A549 (cell line): ENCODE measurements at regions not wholly inside any gene's neighbourhood (a gene's known extent, or its start where the extent isn't known, plus 50 kb on each side); places are given as distances from the start of the nearest gene placed in this dataset.

ENCODE experiments used
- ATAC-seq, 2 experiments: fragments of 200-7000 bp in 1 of 2; fragments of >200 bp in 1 of 2; cut with Nextera tagmentation in 1 of 2; cut with Tn5 transposase in 1 of 2; 3 replicates each; pipeline versions ENCODE4 v1.8.0 to v1.9.1; 2018 to 2020; ENCODE audit warnings: mild to moderate bottlenecking in 1 of 2, moderate library complexity in 1 of 2
- CTCF ChIA-PET: fragments of 300-600 bp; sonication (Branson Sonifier 250); formaldehyde crosslinking; extraction: SDS; loops from one replicate; lab custom pipeline; 2021; ENCODE audit warnings: antibody characterized with exemption, inconsistent platforms; lab: Yijun Ruan, JAX
- POLR2A ChIA-PET: fragments of 350-600 bp; formaldehyde crosslinking; extraction: SDS; loops from one replicate; lab custom pipeline; 2021; ENCODE audit warnings: antibody characterized with exemption, inconsistent platforms; lab: Yijun Ruan, JAX
- DNase-seq, 2 experiments: peaks; one replicate each; pipeline versions ENCODE4 v3.0.0 to v3.0.0-alpha.2; 2011 to 2016; ENCODE audit warnings: low read depth in 1 of 2, low spot score in 1 of 2
- FAIRE-seq: peaks from 2 replicates; lab custom pipeline; 2011; peaks lifted over from hg19 to GRCh38; lab: Jason Lieb, UNC
- H3K27ac ChIP-seq, 2 experiments: fragments of >200 bp; sonication (Bioruptor Twin); formaldehyde crosslinking; 3 replicates each; pipeline ENCODE4 v1.5.1; 2016 to 2017
- H3K4me1 ChIP-seq: fragments of >200 bp; sonication (Bioruptor Twin); formaldehyde crosslinking; 3 replicates; pipeline ENCODE4 v1.6.1; 2016
- H3K4me2 ChIP-seq: fragments of >200 bp; sonication (Bioruptor Twin); formaldehyde crosslinking; 3 replicates; pipeline ENCODE4 v1.6.1; 2016
- H3K4me3 ChIP-seq: fragments of >200 bp; sonication (Bioruptor Twin); formaldehyde crosslinking; 3 replicates; pipeline ENCODE4 v1.5.1; 2016
- H3K9me3 ChIP-seq: fragments of >200 bp; sonication (Bioruptor Twin); formaldehyde crosslinking; 3 replicates; pipeline ENCODE4 v1.6.1; 2016
- CBX2 ChIP-seq: fragments of 200-600 bp; sonication (generic); IDR thresholded peaks from 2 replicates; pipeline ENCODE4 v1.6.1; 2016; ENCODE audit warnings: low read depth, mild to moderate bottlenecking, borderline replicate concordance
- CEBPB ChIP-seq, 2 experiments: fragments of >200 bp in 1 of 2; sonication (Bioruptor Twin) in 1 of 2; formaldehyde crosslinking in 1 of 2; IDR thresholded peaks; 2 replicates each; pipeline ENCODE4 v1.6.1; 2012 to 2016
- CHD4 ChIP-seq: fragments of 200-600 bp; sonication (generic); IDR thresholded peaks from 2 replicates; pipeline ENCODE4 v1.6.1; 2016; ENCODE audit warnings: antibody characterized with exemption, mild to moderate bottlenecking, borderline replicate concordance
- EP300 ChIP-seq, 2 experiments: fragments of >200 bp; sonication (Bioruptor Twin); formaldehyde crosslinking; IDR thresholded peaks; 2 replicates in 1 of 2; 3 replicates in 1 of 2; pipeline ENCODE4 v1.6.1; 2016 to 2017
- FOSB ChIP-seq: fragments of 250-450 bp; sonication (Bioruptor Pico); IDR thresholded peaks from 2 replicates; pipeline ENCODE4 v1.5.0; 2020; ENCODE audit warnings: mild to moderate bottlenecking, moderate library complexity
- FOSL2 ChIP-seq, 2 experiments: fragments of 450-650 bp in 1 of 2; fragments of >200 bp in 1 of 2; sonication (Bioruptor Twin) in 1 of 2; formaldehyde crosslinking; IDR thresholded peaks; 2 replicates each; pipeline versions ENCODE4 v1.5.0 to v1.6.1; 2016 to 2020; ENCODE audit warnings: mild to moderate bottlenecking in 1 of 2, moderate library complexity in 1 of 2
- HEYL ChIP-seq: fragments of 250-450 bp; sonication (Bioruptor Pico); IDR thresholded peaks from 2 replicates; pipeline ENCODE4 v1.8.0; 2021; ENCODE audit warnings: mild to moderate bottlenecking, moderate library complexity
- HOXA7 ChIP-seq: fragments of 250-450 bp; sonication (Bioruptor Pico); IDR thresholded peaks from 2 replicates; pipeline ENCODE4 v1.5.0; 2020; ENCODE audit warnings: mild to moderate bottlenecking, moderate library complexity
- HOXB13 ChIP-seq: fragments of 250-450 bp; sonication (Bioruptor Pico); IDR thresholded peaks from 2 replicates; pipeline ENCODE4 v1.5.0; 2020; ENCODE audit warnings: low read depth, mild to moderate bottlenecking, moderate library complexity
- JUNB ChIP-seq: fragments of >200 bp; sonication (Bioruptor Twin); formaldehyde crosslinking; IDR thresholded peaks from 2 replicates; pipeline ENCODE4 v1.6.1; 2016
- MAFK ChIP-seq: fragments of 450-650 bp; IDR thresholded peaks from 2 replicates; pipeline ENCODE4 v1.6.1; 2014; ENCODE audit not compliant: partially characterized antibody
- MYC ChIP-seq: IDR thresholded peaks from 2 replicates; pipeline ENCODE4 v1.6.1; 2012; ENCODE audit warnings: mild to moderate bottlenecking, inconsistent platforms, low read length, improper control_type of control experiment, borderline replicate concordance
- NR3C1 ChIP-seq: fragments of >200 bp; sonication (Bioruptor Twin); formaldehyde crosslinking; IDR thresholded peaks from 3 replicates; pipeline ENCODE4 v1.6.1; 2017
- POLR2A ChIP-seq: IDR thresholded peaks from 2 replicates; pipeline ENCODE4 v1.6.1; 2012; ENCODE audit warnings: mild to moderate bottlenecking, low read length
- POLR2AphosphoS2 ChIP-seq: conservative IDR thresholded peaks from 2 replicates; pipeline ENCODE4 v1.6.1; 2012; ENCODE audit warnings: low read length, improper control_type of control experiment, inconsistent platforms
- RARB ChIP-seq: fragments of 250-450 bp; sonication (Bioruptor Pico); IDR thresholded peaks from 2 replicates; pipeline ENCODE4 v1.8.0; 2021; ENCODE audit warnings: mild to moderate bottlenecking, moderate library complexity
- RCOR1 ChIP-seq: fragments of 150-350 bp; IDR thresholded peaks from 2 replicates; pipeline ENCODE4 v1.6.1; 2014; ENCODE audit warnings: antibody characterized with exemption, low read length, low read depth
- RFX5 ChIP-seq: fragments of 450-650 bp; IDR thresholded peaks from 2 replicates; pipeline ENCODE4 v1.7.1; 2014; ENCODE audit warnings: antibody characterized with exemption, mild to moderate bottlenecking, moderate library complexity
- TFCP2L1 ChIP-seq: fragments of 250-450 bp; sonication (Bioruptor Pico); IDR thresholded peaks from 2 replicates; pipeline ENCODE4 v1.5.0; 2021; ENCODE audit warnings: mild to moderate bottlenecking
- TP53 ChIP-seq: fragments of 250-450 bp; sonication (Bioruptor Pico); IDR thresholded peaks from 2 replicates; pipeline ENCODE4 v1.5.0; 2021; ENCODE audit warnings: mild to moderate bottlenecking, moderate library complexity
- WGBS: methylation state at CpG from one replicate; pipeline ENCODE4 v1.1.6; 2017; ENCODE audit errors: missing lambda C conversion rate; 5-methylcytosine and 5-hydroxymethylcytosine counted together
- TF ChIP-seq, protein P1 (sequence below): fragments of 150-350 bp; IDR thresholded peaks from 2 replicates; pipeline ENCODE4 v1.6.1; 2014; ENCODE audit warnings: low read depth, mild to moderate bottlenecking, low read length
- TF ChIP-seq, protein P2 (sequence below): fragments of 250-450 bp; sonication (Bioruptor Pico); IDR thresholded peaks from 2 replicates; pipeline ENCODE4 v1.5.0; 2021; ENCODE audit warnings: mild to moderate bottlenecking, moderate library complexity, borderline replicate concordance
- TF ChIP-seq, protein P3 (sequence below): IDR thresholded peaks from 2 replicates; pipeline ENCODE4 v1.6.1; 2012
- TF ChIP-seq, protein P4 (sequence below): IDR thresholded peaks from 2 replicates; pipeline ENCODE4 v1.6.1; 2012
- TF ChIP-seq, protein P5 (sequence below): fragments of 250-450 bp; sonication (Bioruptor Pico); IDR thresholded peaks from 2 replicates; pipeline ENCODE4 v1.5.0; 2020; ENCODE audit warnings: low read depth, mild to moderate bottlenecking, moderate library complexity

DNA sequence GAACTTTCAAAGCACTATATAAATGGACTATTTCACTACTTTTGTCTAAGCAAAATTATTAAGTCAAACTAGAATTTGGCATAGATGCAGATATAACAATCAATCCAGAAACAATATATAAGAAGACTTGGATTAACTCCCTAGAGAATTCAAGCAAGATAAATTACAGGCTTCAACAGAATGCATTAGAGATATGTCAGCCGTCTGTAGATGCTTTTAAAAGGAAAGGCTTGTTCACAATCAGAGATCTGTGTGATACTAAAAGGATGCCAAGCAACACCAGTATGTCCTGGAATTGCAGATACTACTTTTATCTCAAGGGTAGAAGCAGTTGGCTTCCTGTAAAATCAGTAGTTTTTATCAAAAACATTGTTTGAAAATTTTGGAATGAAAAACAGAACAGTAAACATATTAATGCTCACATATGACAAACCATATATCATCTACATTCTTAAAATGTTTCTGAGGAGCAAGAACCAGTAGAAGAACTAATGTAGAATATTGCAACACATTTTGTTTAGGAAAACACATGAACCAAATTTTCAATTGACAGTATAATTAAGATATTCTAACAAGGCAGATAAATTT is 947.9 kb upstream of the LRRN3 start:
- Histone ChIP-seq H3K4me1 (no peaks in the 10 kb centered on the region), H3K9me3 (no peaks in the 10 kb centered on the region), H3K27ac (no peak overlapping the region), H3K4me3 (no peak overlapping the region), H3K4me2 (no peak overlapping the region)
- ATAC-seq (no peak), FAIRE-seq (no peak), DNase-seq (no peak)
- POLR2A ChIA-PET: no interaction called here
- TF ChIP-seq, protein P1, sequence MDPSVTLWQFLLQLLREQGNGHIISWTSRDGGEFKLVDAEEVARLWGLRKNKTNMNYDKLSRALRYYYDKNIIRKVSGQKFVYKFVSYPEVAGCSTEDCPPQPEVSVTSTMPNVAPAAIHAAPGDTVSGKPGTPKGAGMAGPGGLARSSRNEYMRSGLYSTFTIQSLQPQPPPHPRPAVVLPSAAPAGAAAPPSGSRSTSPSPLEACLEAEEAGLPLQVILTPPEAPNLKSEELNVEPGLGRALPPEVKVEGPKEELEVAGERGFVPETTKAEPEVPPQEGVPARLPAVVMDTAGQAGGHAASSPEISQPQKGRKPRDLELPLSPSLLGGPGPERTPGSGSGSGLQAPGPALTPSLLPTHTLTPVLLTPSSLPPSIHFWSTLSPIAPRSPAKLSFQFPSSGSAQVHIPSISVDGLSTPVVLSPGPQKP: no peak
- TF ChIP-seq EP300 (IDR thresholded peaks at IDR 0.05) (no peak), HOXB13 (CRISPR knock-in tag) (no peak), NR3C1 (no peak), CHD4 (no peak), POLR2A (no peak), POLR2AphosphoS2 (no peak), RFX5 (no peak), CEBPB (IDR thresholded peaks at IDR 0.05) (no peak), FOSL2 (IDR thresholded peaks at IDR 0.05) (no peak), FOSL2 (CRISPR knock-in tag; IDR thresholded peaks at IDR 0.05) (no peak)
- TF ChIP-seq, protein P2, sequence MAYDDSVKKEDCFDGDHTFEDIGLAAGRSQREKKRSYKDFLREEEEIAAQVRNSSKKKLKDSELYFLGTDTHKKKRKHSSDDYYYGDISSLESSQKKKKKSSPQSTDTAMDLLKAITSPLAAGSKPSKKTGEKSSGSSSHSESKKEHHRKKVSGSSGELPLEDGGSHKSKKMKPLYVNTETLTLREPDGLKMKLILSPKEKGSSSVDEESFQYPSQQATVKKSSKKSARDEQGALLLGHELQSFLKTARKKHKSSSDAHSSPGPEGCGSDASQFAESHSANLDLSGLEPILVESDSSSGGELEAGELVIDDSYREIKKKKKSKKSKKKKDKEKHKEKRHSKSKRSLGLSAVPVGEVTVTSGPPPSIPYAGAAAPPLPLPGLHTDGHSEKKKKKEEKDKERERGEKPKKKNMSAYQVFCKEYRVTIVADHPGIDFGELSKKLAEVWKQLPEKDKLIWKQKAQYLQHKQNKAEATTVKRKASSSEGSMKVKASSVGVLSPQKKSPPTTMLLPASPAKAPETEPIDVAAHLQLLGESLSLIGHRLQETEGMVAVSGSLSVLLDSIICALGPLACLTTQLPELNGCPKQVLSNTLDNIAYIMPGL (CRISPR knock-in tag): no peak
- 4% methylated on average over 1 of the region's 1 CpG for WGBS
- CTCF ChIA-PET: no interaction called here

DNA sequence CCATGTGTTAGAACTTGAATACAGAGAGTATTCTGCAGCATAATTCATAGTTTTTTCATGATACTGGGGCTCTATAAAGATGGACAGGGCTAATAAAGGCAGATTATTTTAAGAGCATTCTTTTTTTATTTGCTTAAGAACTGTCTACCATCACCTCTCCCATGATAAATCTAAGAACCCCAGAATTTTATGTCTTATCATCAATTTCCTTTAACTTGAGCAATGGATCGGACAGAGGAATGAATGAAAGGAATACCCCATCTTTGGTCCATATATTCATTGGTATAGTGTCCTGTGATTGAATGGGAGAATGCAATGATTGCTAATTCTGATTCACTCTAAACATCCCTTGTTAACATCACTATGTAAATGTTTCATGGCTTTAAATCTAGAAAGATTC is 946.3 kb upstream of the LRRN3 start:
- POLR2A ChIA-PET: no interaction called here
- no peak overlapping the region for H3K4me3 ChIP-seq
- H3K27ac ChIP-seq: no peak overlapping the region
- DNase-seq (no peak), FAIRE-seq (no peak), ATAC-seq (no peak)
- WGBS: 11% methylated on average over 1 of the region's 1 CpG
- H3K9me3 ChIP-seq: no peaks in the 10 kb centered on the region
- H3K4me2 ChIP-seq: no peak overlapping the region
- CTCF ChIA-PET: no interaction called here
- no peaks in the 10 kb centered on the region for H3K4me1 ChIP-seq
- TF ChIP-seq JUNB: no peak
- TF ChIP-seq MAFK: peak; percentile 53
- TF ChIP-seq TFCP2L1 (CRISPR knock-in tag): no peak

DNA sequence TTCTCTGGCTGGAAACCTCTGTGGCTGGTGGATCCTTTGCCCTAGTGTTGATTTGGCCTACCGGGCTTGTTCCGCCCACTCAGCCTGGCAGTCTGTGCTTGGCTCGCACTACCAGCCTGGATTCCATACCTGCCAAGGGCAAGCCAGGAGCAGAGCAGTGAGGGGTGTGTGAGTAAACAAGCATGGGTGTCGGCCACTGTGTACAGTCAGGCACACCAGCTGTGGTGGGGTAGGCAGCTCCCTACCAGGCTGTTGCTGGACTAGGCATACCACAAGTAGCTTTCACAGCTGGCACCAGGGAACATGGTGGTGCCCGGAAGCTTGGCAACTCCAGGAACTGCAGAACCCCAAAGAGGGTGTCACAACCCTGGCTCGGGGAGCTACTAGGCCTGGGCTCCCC is 942.9 kb upstream of the LRRN3 start:
- no peak for FAIRE-seq
- DNase-seq: no peak
- CTCF ChIA-PET: no interaction called here
- 52% methylated on average over 6 of the region's 6 CpGs for WGBS
- POLR2A ChIA-PET: no interaction called here
- no peaks in the 10 kb centered on the region for H3K4me1 ChIP-seq
- no peak for TF ChIP-seq NR3C1
- no peak for TF ChIP-seq TFCP2L1 (CRISPR knock-in tag)
- H3K9me3 ChIP-seq: no peaks in the 10 kb centered on the region
- no peak overlapping the region for H3K4me3 ChIP-seq
- no peak overlapping the region for H3K4me2 ChIP-seq
- H3K27ac ChIP-seq: no peak overlapping the region
- ATAC-seq: no peak

DNA sequence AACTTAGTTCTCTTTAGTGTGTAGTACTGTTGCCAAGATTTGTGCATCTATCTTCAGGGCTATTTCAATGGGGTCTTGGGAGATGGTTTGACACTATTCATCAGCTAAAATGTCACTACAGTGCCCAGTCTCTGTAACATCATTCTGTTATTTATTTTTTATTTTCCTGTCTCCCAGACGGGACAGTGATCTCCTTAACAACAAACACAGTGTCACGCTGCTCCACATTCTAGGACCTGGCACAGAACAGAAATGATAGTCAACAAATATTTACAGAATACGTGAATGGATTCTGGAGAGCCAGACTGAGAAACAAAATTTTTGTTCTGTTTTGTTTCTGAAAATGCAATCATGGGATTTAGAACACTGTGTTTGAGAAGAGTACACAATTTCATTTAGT is 937.7 kb upstream of the LRRN3 start:
- Histone ChIP-seq H3K4me3 (no peak overlapping the region), H3K27ac (no peak overlapping the region), H3K4me1 (no peaks in the 10 kb centered on the region), H3K4me2 (no peak overlapping the region), H3K9me3 (no peaks in the 10 kb centered on the region)
- FAIRE-seq (no peak), DNase-seq (no peak), ATAC-seq (no peak)
- ChIA-PET CTCF (interaction anchor here (1.4 kb wide), 1 partner anchor 24 kb away, joined by 3 read pairs; no protein-coding TSS in a partner anchor), POLR2A (no interaction called here)
- 15% methylated on average over 3 of the region's 3 CpGs for WGBS
- no peak for TF ChIP-seq HOXA7 (CRISPR knock-in tag)
- TF ChIP-seq CBX2: no peak
- TF ChIP-seq RFX5: no peak
- TF ChIP-seq, protein P3, sequence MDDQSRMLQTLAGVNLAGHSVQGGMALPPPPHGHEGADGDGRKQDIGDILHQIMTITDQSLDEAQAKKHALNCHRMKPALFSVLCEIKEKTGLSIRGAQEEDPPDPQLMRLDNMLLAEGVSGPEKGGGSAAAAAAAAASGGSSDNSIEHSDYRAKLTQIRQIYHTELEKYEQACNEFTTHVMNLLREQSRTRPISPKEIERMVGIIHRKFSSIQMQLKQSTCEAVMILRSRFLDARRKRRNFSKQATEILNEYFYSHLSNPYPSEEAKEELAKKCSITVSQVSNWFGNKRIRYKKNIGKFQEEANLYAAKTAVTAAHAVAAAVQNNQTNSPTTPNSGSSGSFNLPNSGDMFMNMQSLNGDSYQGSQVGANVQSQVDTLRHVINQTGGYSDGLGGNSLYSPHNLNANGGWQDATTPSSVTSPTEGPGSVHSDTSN: no peak
- TF ChIP-seq MYC: no peak
- no peak for TF ChIP-seq TP53 (CRISPR knock-in tag)
- TF ChIP-seq RARB (CRISPR knock-in tag): no peak
- no peak for TF ChIP-seq NR3C1
- no peak for TF ChIP-seq FOSB (CRISPR knock-in tag)
- TF ChIP-seq, protein P4, sequence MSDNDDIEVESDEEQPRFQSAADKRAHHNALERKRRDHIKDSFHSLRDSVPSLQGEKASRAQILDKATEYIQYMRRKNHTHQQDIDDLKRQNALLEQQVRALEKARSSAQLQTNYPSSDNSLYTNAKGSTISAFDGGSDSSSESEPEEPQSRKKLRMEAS: no peak
- TF ChIP-seq, protein P1: no peak
- TF ChIP-seq, protein P5, sequence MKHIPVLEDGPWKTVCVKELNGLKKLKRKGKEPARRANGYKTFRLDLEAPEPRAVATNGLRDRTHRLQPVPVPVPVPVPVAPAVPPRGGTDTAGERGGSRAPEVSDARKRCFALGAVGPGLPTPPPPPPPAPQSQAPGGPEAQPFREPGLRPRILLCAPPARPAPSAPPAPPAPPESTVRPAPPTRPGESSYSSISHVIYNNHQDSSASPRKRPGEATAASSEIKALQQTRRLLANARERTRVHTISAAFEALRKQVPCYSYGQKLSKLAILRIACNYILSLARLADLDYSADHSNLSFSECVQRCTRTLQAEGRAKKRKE: no peak
- no peak for TF ChIP-seq HEYL (CRISPR knock-in tag)
- TF ChIP-seq RCOR1: no peak
